Right lobe of liver (tissue), 6 donors: ENCODE measurements at regions not wholly inside any gene's neighbourhood (a gene's known extent, or its start where the extent isn't known, plus 50 kb on each side); places are given as distances from the start of the nearest gene placed in this dataset.

ENCODE experiments used
- ATAC-seq, 4 donors: fragments of 200-7000 bp; cut with Tn5 transposase; one replicate each; pipeline ENCODE4 v1.9.1; 2020; ENCODE audit warnings: mild to moderate bottlenecking in 4 of 4, moderate library complexity in 4 of 4
- DNase-seq, 3 donors: peaks; one replicate each; pipeline ENCODE4 v3.0.0-alpha.2; 2020
- H3K27ac ChIP-seq, 3 donors: fragments of 200-600 bp; one replicate each; pipeline ENCODE4 v1.8.0; 2022
- H3K27me3 ChIP-seq, 2 donors: fragments of 200-600 bp; one replicate each; pipeline ENCODE4 v1.8.0; 2022
- H3K36me3 ChIP-seq, 4 donors: fragments of 200-600 bp; sonication (generic) in 1 of 4; one replicate each; pipeline versions ENCODE4 v1.5.1 to v1.8.0; 2017 to 2022; ENCODE audit warnings: control low read depth in 1 of 4
- H3K4me1 ChIP-seq, 4 donors: fragments of 200-600 bp; sonication (generic) in 1 of 4; one replicate each; pipeline versions ENCODE4 v1.5.1 to v1.8.0; 2017 to 2022; ENCODE audit warnings: control low read depth in 1 of 4
- H3K4me3 ChIP-seq, 3 donors: fragments of 200-600 bp; one replicate each; pipeline ENCODE4 v1.8.0; 2022
- H3K9me3 ChIP-seq, 4 donors: fragments of 200-600 bp; sonication (generic) in 1 of 4; one replicate each; pipeline versions ENCODE4 v1.5.1 to v1.8.0; 2017 to 2022; ENCODE audit warnings: control low read depth in 1 of 4
- POLR2A ChIP-seq: fragments of 450-650 bp; IDR thresholded peaks from one replicate; pipeline ENCODE4 v1.6.1; 2017; ENCODE audit warnings: antibody characterized with exemption, mild to moderate bottlenecking
- WGBS: methylation state at CpG from one replicate; pipeline ENCODE4 v1.1.6; 2018; ENCODE audit warnings: low coverage, low lambda C conversion rate; ENCODE audit not compliant: insufficient coverage; ENCODE audit errors: missing lambda C conversion rate; 5-methylcytosine and 5-hydroxymethylcytosine counted together
- intact Hi-C, 2 donors: fragments of 100-400 bp; cut with DNase I; formaldehyde crosslinking; loops; one replicate each; pipeline versions ENCODE4 v1.11.2 to v1.14.1; 2022
- TF ChIP-seq, protein P1 (sequence below), 4 donors: fragments of 200-600 bp in 3 of 4; fragments of 450-650 bp in 1 of 4; IDR thresholded peaks; one replicate each; pipeline versions ENCODE4 v1.5.1 to v1.8.0; 2016 to 2022; ENCODE audit warnings: antibody characterized with exemption in 4 of 4, mild to moderate bottlenecking in 2 of 4
- donor health status: DM: no; HTN: yes; CAD: no.
- donor health status: DM: no; HTN: no; CAD: no.
- donor health status: DM: no; HTN: no; CAD: no.
- donor health status: DM: no; HTN: yes; CAD: no.
- donor health status: DM: no; HTN: yes; CAD: no.

- TF ChIP-seq POLR2A = no peak
- TF ChIP-seq, protein P1, sequence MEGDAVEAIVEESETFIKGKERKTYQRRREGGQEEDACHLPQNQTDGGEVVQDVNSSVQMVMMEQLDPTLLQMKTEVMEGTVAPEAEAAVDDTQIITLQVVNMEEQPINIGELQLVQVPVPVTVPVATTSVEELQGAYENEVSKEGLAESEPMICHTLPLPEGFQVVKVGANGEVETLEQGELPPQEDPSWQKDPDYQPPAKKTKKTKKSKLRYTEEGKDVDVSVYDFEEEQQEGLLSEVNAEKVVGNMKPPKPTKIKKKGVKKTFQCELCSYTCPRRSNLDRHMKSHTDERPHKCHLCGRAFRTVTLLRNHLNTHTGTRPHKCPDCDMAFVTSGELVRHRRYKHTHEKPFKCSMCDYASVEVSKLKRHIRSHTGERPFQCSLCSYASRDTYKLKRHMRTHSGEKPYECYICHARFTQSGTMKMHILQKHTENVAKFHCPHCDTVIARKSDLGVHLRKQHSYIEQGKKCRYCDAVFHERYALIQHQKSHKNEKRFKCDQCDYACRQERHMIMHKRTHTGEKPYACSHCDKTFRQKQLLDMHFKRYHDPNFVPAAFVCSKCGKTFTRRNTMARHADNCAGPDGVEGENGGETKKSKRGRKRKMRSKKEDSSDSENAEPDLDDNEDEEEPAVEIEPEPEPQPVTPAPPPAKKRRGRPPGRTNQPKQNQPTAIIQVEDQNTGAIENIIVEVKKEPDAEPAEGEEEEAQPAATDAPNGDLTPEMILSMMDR (IDR thresholded peaks at IDR 0.05) = no peak
- no peak for ATAC-seq
- Histone ChIP-seq H3K9me3 (no peaks in the 10 kb centered on the region), H3K27ac (no peak overlapping the region), H3K4me3 (no peak overlapping the region), H3K27me3 (no peaks in the 10 kb centered on the region), H3K4me1 (no peaks in the 10 kb centered on the region), H3K36me3 (no peaks in the 10 kb centered on the region)
- DNase-seq = no peak
- intact Hi-C loops = no loop called here
- 48% methylated on average over 4 of the region's 4 CpGs for WGBS
Observed at GRCh38 chr2:150392614-150393013, 94.9 kb downstream of the RND3 start.

- intact Hi-C loops = no loop called here
- TF ChIP-seq POLR2A = no peak
- TF ChIP-seq, protein P1 (IDR thresholded peaks at IDR 0.05) = no peak
- no peaks in the 10 kb centered on the region for H3K27me3 ChIP-seq
- ATAC-seq (no peak), DNase-seq (no peak)
- H3K36me3 ChIP-seq = no peaks in the 10 kb centered on the region
- H3K4me3 ChIP-seq = no peak overlapping the region
- no peak overlapping the region for H3K27ac ChIP-seq
- no peaks in the 10 kb centered on the region for H3K9me3 ChIP-seq
- no peaks in the 10 kb centered on the region for H3K4me1 ChIP-seq
Observed at GRCh38 chr2:150391779-150392178, 95.7 kb downstream of the RND3 start.

- peaks cover 0 to 7% (median 0%) of the 10 kb centered on the region in 4 donors for H3K9me3 ChIP-seq
- no peaks in the 10 kb centered on the region for H3K36me3 ChIP-seq
- H3K27ac ChIP-seq = no peak overlapping the region
- ATAC-seq = no peak
- TF ChIP-seq, protein P1 (IDR thresholded peaks at IDR 0.05) = no peak
- TF ChIP-seq POLR2A = no peak
- no peaks in the 10 kb centered on the region for H3K27me3 ChIP-seq
- no peak overlapping the region for H3K4me3 ChIP-seq
- WGBS = 83% methylated on average over 2 of the region's 2 CpGs
- intact Hi-C loops = no loop called here
- no peak for DNase-seq
- no peaks in the 10 kb centered on the region for H3K4me1 ChIP-seq
Observed at GRCh38 chr2:150389447-150389846, 98.0 kb downstream of the RND3 start.

DNA sequence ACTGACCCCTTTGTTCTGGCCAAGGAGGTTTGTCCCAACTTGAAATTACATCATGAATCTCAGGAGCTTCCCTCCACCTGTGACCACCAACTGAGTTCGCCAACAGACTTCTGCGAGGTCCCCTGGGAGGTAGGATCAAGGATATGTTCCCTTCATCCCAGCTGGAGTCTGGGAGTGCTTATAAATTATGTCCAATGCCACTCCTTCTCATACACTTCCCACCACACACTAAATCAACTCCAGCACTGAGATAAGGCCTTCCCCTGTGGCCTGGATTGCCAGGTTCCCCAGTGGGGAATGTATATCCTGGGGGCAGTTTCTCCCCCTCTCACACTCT is 99.2 kb downstream of the RND3 start:
- intact Hi-C loops = no loop called here
- 92% methylated on average over 2 of the region's 2 CpGs for WGBS
- H3K4me3 ChIP-seq = no peak overlapping the region

More for the DNA sequence above, 99.2 kb downstream of the RND3 start:
- Histone ChIP-seq H3K27me3 (no peaks in the 10 kb centered on the region), H3K36me3 (no peaks in the 10 kb centered on the region), H3K9me3 (peaks cover 0 to 7% (median 0%) of the 10 kb centered on the region in 4 donors), H3K4me1 (no peaks in the 10 kb centered on the region), H3K27ac (no peak overlapping the region)
- DNase-seq (no peak), ATAC-seq (no peak)
- TF ChIP-seq, protein P1 (IDR thresholded peaks at IDR 0.05) = no peak
- TF ChIP-seq POLR2A = no peak
